ENCODE measurements at regions not wholly inside any gene's neighbourhood (a gene's known extent, or its start where the extent isn't known, plus 50 kb on each side); places are given as distances from the start of the nearest gene placed in this dataset.
"Not testable (repeated sequence)": the region's sequence is repeated elsewhere in the genome, so short reads cannot be mapped to it uniquely, and the experiment has no call there.

DNA sequence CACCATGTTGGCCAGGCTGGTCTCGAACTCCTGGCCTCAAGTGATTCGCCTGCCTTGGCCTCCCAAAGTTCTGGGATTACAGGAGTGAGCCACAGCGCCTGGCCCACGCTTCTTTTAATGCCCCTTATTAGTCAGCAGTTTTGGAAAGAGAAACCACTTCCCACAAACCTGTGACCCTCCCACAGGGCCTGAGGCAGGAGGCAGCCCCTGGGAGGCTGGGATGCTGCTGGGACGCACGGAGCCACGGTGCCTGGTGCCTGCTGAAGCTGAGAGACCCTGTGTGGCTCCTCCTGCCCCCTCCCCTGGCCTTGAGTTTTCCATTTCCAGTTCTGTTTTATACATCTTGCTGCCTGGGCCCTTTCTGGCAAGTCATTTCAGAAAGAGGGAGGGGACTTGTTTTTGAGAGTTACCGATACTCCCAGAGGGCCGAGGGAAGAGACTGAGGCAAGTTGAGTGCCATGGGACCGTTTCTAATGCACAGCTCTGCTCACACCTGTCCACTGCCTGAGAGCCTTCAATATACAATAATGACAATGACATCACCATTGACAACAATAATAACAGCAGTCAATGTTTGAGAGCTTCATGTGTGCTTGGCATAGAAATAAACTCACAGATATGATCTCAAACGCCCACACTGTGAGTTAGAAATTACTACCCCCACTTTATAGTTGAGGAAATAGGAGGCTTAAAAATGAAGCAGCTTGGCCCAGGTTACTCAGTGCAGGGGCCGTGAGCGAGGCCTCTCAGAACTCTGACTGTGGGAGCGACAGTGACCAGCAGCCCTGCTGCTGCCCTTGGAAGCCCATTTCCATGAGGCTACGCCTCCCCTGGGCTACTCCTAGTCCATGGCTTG lies 78.1 kb upstream of the YWHAQ start:
- peak in 1 of 3 experiments; percentile 24 for DNase-seq (ENCODE audit: low read depth in 2 of 3, low spot score in 2 of 3)

DNA sequence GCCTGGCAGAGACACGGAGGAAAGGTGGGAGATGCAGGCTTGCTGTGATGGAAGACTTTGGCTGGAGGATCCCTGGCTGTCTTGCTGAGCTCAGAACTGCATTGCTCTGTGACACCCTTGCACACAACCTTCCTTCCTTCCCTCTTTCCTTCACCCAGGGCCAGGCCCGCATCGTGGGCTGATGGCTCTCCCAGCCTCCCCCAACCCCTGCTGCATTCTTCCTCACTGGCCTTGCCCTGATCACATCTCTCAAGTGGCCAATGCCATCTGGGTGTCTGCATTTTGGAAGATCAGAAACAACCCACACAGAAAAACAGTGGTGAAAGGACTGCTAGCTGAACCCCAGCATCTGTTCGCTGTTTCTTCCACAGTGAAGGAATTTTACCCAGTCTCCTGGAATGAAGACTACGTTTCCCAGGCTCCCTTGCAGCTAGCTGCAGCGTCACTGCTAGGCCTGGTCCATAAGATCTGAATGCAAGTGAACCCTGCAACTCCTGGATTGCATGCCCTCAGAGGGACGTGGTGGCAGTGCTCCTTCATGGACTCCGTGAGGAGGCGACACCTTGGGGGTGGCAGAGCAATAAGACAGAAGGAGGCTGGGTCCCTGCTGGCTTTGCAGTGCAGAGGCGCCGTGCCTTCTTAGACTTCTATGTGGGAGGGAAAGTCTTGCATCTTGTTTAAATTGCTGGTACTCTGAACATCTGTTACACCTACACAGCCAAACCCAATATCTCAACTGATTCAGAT lies 78.9 kb upstream of the YWHAQ start:
- DNase-seq (ENCODE audit: low read depth in 2 of 3, low spot score in 2 of 3) = no peak

DNA sequence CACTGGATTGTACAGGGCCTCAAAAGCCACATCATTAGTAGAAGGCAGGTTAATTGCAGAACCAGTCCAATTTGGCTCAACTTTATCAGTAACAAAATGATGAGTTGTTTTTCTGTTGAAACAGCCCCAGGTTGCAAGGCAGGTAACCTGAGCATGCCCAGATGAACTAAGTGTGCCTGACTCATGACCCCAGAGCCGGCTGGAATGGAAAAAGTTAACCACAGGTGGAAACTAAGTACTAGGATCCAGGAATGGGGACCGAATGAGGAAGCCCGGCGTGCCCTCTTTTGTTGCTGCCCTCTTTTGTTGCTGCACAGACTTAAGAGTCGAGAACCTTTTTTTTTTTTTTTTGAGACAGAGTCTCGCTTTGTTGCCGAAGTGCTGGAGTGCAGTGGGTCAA lies 79.5 kb upstream of the YWHAQ start:
- DNase-seq (ENCODE audit: low read depth in 2 of 3, low spot score in 2 of 3) = no peak

DNA sequence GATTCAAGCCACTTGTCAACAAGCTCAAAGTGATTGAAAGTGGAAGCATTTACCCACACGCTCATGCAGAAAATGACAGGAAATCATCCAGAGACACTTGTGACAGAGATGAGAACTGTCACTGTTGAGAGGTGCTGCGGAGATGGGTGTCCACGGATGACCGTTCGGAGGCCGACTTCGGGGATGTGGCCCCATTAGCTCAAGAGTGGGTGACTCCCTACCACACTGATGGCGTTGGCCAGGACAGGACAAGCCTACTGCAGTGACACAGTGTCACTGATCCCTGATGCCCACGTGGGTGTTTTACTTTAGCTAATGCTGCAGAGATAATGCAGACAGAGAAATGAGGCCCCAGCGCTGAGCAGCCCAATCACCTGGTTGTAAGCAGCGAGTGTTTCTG lies 81.5 kb upstream of the YWHAQ start:
- DNase-seq (ENCODE audit: low read depth in 2 of 3, low spot score in 2 of 3) = no peak

DNA sequence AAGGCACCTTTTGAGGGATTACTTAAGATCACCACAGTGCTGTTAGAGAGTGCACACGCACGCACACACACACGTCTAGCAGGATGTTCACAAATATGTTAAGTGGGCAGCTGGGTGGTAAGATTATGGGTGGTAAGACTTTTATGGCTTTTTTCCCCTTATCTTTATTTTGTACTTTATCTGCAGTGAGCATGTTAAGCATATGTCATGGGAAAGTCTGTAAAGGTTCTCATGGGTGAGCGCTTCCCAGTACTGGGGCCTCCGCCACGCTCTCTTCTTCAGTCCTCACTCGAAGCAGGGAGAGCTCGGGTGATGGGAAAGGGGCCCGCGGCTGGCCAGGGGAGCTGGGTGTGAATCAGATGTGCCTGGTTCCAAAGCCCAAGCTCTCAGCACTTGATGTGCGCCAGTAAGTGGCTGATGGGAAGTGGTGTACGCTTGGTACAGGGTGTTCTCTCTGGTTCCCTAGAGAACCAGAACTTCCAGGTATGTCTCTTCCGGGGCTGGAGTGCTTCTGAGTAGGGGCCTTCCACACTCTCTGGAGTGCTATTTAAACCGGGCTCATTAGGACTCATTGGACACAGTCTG lies 83.9 kb upstream of the YWHAQ start:
- no peak for DNase-seq (ENCODE audit: low read depth in 2 of 3, low spot score in 2 of 3)

DNA sequence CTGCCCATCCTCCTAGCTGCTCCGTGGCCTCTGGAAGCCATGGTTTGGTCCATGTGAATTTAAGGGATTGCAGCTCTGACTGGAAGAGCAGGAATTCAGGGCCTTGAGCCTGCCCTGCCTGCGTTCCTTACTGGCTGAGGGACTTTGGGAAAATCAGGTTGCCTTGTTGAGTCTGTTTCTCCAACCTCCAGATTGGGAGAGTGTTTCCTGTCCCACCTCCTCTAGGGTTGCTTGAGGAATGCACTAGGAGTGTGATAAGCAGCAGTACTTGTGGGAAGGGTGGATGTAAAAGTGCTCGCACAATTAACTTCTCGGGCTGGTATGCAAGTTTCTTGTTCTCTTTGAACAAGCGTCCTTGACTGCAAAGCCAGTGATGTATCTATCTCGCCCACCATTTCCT lies 84.4 kb upstream of the YWHAQ start:
- no peak for DNase-seq (ENCODE audit: low read depth in 2 of 3, low spot score in 2 of 3)

DNA sequence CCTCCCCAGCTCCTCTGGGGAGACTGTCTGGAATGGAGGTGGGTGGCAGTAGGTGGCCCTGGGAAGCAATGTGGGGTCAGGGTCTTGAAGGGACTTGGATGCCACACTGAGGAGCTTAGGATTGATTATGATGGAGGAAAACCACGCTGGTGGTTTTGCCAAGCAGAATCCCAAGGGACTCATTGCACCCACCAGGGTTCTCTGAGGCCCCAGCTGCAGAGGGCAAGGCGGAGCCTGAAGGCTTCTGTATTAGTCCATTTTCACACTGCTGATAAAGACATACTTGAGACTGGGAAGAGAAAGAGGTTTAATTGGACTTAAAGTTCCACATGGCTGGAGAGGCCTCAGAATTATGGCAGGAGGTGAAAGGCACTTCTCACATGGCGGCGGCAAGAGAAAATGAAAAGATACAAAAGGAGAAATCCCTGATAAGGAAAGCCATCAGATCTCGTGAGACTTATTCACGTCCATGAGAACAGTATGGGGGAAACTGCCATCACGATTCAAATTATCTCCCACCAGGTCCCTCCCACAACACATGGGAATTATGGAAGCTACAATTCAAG lies 87.2 kb upstream of the YWHAQ start:
- no peak for DNase-seq (ENCODE audit: low read depth in 2 of 3, low spot score in 2 of 3)

DNA sequence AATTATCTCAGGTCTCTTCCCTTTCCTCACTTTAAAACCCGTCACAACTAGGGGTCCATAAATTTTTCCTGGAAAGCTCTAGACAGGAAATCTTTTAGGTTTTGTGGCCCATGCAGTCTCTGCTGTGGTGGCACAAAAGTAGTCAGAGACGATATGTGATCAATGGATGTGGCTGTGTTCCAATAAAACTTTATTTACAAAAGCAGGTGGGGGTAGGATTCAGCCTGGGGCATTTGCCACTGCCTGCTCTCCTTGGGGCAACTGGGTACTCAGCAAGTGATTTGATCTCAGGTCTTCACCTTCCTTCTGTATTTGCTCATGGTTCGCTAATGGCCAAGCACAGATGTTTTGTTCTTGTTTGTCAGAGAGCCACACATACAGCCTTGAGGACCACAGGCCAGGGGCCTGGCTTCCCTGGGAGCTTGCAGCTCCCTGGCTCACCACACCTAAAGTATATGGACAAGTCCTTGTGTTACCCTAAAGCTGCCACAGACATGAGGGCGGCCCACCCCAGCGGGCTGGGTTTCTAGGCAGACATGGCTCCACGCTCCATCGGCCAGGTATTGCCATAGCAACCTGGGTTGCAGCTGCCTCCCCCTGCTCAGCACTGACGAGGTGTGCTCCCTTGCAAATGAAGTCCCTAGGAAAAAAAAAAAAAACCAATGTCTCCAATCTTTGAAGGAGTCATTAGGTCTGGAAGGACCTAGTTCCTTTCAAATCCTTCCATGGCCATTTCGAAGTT lies 89.7 kb upstream of the YWHAQ start:
- DNase-seq (ENCODE audit: low read depth in 2 of 3, low spot score in 2 of 3) = no peak

DNA sequence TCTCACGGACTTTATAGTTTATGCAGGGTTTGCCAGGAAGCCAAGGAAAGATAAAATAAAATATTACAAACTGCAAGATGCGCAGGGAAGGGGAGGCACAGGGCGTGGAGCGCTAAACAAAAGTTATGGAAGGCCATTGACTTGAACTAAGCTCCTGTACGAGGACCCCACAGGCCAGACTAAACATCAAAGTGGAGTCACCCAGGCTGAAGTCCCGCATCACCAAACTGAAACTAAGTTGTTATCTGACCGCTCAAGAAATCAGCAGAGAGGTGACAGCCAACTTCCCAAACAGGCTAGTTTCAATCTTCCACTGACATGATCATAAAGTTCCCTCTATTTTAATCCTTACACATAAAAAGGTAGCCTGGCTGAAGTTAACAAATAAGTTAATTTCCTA lies 90.5 kb upstream of the YWHAQ start:
- no peak for DNase-seq (ENCODE audit: low read depth in 2 of 3, low spot score in 2 of 3)

DNA sequence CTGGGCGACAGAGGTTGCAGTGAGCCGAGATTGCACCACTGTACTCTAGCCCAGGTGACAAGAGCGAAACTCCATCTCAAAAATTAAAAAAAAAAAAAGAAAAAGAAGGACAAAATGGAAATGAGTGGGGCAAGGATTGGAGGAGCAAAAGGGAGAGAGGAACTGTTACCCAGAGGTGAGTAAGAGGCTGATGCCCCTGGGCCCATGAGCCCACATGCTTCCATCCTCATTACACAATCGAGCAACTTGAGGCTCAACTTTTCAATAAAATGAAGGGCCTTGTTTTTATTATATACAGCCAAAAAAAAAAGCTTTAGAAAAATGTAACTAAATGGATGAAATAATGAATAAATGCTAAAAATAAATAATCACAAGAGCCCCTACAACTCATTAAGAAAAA lies 91.7 kb upstream of the YWHAQ start:
- no peak for DNase-seq (ENCODE audit: low read depth in 2 of 3, low spot score in 2 of 3)

DNA sequence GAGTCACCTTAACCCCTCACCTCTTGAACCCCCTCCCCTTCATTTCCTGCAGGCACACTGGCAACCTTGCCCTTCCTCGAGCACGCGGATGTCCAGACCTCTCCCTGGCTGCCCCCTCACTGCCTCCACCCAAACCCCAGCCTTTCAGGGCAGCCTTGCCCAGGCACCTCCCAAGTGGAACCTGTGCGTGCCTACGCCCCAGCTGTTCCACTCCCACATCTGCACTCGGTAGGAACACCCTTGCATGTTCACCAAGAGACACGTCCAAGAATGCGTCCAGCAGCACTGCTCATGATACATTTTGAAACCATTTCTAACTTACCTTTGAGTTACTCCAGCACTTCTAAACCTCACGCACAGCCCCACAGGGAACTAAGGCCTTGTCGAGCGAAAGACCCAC lies 93.8 kb upstream of the YWHAQ start:
- no peak for DNase-seq (ENCODE audit: low read depth in 2 of 3, low spot score in 2 of 3)

DNA sequence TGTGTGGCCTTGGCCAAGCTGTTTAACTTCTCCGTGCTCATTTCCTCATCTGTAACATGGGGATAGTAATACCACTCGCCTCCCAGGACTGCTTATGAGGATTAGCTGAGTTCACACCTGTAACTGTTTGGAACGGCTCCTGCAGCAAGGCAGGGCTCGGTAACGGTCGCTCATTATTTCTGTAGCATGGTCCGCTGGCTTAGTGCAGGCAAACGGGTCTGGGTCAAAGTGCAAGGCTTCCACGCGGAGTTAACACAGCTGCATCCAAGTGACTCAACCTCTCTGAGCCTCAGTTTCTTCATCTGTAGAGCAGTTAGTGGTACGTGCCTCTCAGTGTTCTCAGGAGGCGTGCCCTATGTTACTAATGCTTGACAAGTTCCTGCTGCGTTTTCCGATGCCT lies 94.3 kb upstream of the YWHAQ start:
- no peak for DNase-seq (ENCODE audit: low read depth in 2 of 3, low spot score in 2 of 3)

DNA sequence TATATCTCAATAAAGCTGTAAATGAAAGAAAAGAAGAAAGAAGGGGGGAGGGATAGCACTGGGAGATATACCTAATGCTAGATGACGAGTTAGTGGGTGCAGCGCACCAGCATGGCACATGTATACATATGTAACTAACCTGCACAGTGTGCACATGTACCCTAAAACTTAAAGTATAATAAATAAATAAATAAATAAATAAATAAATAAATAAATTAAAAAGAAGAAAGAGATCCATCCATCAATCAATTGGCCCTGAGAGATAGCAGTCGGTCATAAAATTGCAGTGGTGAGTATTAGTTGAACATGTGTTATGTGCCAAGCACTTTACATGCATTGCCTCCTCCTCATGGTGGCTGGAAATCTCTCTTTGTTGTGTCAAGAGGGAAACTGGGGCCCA lies 95.2 kb upstream of the YWHAQ start:
- not testable (repeated sequence) for DNase-seq (ENCODE audit: low read depth in 2 of 3, low spot score in 2 of 3)

DNA sequence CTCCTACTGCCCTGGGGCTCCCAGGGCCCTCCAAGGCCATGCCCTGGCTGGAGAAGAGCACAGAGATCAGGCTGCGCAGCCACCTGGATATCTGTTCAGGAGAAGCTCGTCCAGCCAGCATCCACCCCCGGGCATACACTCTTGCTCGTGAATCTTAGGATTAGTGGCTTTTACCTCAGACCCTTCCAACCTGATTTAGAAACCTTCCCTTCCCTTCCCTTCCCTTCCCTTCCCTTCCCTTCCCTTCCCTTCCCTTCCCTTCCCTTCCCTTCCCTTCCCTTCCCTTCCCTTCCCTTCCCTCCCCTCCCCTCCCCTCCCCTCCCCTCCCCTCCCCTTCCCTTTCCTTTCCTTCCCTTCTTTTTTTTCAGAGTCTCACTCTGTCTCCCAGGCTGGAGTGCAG lies 99.7 kb upstream of the YWHAQ start:
- not testable (repeated sequence) for DNase-seq (ENCODE audit: low read depth in 2 of 3, low spot score in 2 of 3)

DNA sequence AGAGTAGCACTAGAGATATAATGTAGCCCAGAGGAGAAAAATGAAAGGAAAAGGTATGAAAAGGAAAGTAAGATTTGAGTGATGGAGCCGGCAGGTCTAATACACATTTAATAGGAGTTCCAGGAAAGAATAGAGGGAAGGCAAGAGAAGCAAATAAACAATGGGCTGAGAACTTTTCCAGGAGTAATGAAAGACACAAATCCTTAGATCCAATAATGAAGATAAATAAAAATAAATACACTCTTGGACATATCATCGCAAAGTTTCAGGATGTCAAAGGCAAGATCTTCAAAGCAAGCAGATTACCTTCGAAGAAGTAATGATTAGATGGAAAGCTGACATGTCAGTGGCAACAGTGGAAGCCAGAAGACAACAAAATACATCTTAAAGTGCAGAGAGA lies 102.0 kb upstream of the YWHAQ start:
- DNase-seq (ENCODE audit: low read depth in 2 of 3, low spot score in 2 of 3) = no peak

DNA sequence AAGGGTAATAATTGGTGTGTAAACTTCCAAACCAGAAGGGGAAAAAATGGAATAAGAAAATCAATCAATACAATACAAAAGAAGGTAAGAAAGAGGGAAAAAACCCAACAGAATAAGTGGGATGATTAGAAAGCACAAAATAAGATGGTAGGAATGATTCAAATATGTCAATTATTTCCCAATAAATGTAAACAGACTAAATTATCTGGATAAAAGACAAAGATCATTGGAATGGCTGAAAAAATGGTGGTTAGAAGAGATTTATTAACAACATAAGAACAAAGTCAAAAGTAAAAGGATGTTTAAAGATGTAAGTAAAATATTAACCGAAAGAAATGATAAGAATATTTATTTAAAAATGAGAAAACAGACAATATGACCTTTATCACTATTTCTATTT lies 103.5 kb upstream of the YWHAQ start:
- DNase-seq (ENCODE audit: low read depth in 2 of 3, low spot score in 2 of 3) = no peak

DNA sequence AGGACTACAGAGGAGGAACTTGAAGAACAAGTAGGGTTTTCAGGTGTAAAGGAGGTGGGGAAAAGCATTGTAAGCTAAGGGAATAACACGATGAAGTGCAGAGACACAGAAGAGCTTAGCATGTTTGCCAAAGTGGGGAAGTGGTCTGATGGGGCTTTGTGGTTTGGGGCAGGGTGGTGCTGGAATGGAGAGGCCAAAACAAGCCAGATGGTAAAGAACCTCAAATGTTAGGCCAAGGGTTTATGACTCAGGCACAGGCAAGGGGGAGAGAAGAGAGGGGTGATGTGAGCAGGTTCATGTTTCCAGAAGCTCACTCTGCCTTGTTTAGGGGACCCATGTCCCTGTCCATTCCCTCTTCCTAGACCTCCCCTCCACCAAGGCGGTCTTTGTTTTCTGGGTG lies 104.5 kb upstream of the YWHAQ start:
- DNase-seq (ENCODE audit: low read depth in 2 of 3, low spot score in 2 of 3) = no peak

DNA sequence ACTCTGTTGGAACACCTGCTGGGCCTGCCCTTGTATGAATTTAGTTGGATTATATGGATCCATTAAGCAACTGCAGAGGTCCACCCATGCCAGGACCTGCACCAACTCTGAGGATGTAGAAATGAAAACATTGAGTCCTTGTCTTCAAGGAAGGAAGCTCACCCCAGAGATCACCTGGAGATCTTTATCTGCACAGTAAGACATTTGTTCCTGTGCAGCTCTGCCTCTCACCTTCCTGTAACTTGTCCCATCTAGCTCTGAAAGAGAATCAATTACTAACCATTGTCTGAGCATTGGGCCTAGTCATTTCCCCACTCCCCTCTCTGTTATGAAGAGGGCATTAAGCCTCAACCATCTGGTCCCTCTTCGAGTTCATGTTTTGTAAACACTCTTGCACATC lies 105.2 kb upstream of the YWHAQ start:
- DNase-seq (ENCODE audit: low read depth in 2 of 3, low spot score in 2 of 3) = no peak

DNA sequence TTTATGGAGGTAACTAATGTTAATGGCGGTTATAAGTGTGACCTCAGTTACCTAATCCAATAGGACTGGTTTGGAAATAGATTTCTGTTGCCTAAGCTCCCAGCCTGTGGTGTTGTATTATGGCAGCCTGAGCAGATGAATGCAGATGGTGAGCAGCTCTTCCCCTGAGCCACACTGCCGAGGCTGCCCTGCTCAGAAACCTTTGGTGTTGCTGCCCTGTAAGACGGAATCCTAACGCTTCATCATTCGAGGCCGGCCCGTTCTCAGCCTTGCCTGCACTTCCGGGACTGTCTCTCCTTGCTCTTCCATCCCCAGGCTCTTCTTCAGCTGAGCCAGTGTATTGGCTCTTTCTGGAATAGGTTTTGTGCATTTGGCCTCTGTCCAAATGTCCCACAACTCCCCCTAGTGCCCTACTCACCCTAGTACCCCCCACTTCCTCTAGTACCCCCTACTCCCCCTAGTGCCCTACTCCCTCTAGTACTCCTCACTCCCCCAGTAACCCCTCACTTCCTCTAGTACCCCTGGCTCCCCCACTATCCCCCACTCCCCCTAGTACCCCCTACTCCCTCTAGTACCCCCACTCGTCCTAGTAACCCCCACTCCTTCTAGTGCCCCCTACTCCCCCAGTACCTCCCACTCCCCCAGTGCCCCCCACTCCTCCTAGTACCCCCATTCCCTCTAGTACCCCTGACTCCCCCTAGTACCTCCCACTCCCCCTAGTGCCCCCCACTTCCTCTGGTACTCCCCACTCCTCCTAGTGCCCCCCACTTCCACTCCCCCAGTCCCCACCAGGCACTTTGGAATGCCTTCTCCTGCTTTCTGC lies 106.0 kb upstream of the TAF1B start:
- DNase-seq (ENCODE audit: low read depth in 2 of 3, low spot score in 2 of 3) = no peak

DNA sequence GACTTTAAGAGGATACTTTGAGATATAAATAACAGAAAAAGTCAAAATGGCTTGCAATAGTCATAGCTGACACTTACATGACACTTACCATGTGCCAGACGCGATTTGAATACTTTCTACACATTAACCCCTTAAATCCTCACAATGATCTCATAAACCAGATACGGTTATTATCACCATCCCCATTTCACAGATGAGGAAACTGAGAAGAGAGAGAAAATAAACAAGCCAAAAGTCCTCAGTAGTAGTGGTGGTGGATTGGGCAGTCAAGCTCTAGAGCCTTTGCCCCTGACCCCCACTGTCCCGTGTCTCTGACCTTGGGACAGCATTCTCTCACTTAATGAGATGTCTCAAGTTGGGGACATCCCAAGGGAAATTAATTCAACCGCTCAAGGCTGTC lies 105.2 kb upstream of the TAF1B start:
- DNase-seq (ENCODE audit: low read depth in 2 of 3, low spot score in 2 of 3) = no peak
